ENCODE measurements at regions not wholly inside any gene's neighbourhood (a gene's known extent, or its start where the extent isn't known, plus 50 kb on each side); places are given as distances from the start of the nearest gene placed in this dataset.

DNA sequence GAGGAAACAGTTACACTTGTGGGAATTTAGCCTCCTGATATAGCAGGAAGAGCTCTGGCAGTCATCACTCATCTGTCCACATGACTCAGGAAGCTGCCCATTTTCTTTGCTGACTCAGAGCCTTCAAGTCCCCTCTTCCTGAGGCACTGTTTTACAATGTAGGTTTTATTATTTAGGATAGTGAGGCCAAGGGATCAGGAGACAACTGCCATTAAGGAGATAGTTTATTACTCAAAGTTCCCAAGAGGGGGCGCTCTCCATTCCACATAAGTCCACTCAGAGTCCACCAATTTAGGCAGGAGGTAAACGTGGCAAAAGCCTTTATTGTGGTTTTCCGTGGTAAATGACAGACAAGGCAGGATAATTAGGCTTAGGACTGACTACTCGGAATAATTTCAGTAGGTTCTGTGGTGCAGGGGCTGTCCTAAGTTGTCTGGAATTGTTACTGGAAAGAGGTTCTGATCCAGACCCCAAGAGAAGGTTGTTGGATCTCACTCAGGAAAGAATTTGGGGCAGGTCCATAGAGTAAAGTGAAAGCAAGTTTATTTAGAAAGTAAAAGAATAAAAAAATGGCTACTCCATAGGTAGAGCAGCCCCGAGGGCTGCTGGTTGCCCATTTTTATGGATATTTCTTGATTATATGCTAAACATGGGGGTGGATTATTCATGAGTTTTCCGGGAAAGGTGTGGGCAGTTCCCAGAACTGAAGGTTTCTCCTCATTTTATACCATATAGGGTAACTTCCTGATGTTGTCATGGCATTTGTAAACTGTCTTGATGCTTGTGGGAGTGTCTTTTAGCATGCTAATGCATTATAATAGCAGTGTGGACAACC lies 96.0 kb upstream of the RAB40AL start:
- TF ChIP-seq POLR2AphosphoS5 (IDR thresholded peaks at IDR 0.05; ENCODE audit: low read depth, low read length), result no peak
- TF ChIP-seq POU2F2 (IDR thresholded peaks at IDR 0.05; ENCODE audit: low read depth, low read length), result no peak
- TF ChIP-seq POLR2A (IDR thresholded peaks at IDR 0.05; ENCODE audit: low read depth, low read length), result no peak
- no peak for TF ChIP-seq TAF1 (IDR thresholded peaks at IDR 0.05; ENCODE audit: low read depth, low read length)
